ENCODE measurements at regions not wholly inside any gene's neighbourhood (a gene's known extent, or its start where the extent isn't known, plus 50 kb on each side); places are given as distances from the start of the nearest gene placed in this dataset.

GRCh38 chr15:25618161-25618560 is 179.3 kb upstream of the UBE3A start:
- Histone ChIP-seq H3K4me1 (ENCODE audit: insufficient read depth, low read length) (no peaks in the 10 kb centered on the region), H3K4me2 (ENCODE audit: insufficient read depth, insufficient read length, low read length) (no peak overlapping the region), H3K27ac (ENCODE audit: insufficient read length, low read depth, low read length) (no peak overlapping the region), H3K9me3 (ENCODE audit: control insufficient read depth, low read depth, low read length) (no peaks in the 10 kb centered on the region), H2AFZ (ENCODE audit: low read length) (no peak overlapping the region), H3K9ac (ENCODE audit: extremely low read depth, insufficient read length, low read length) (no peak overlapping the region), H3K79me1 (ENCODE audit: insufficient read depth, low read depth, low read length, poor library complexity, severe bottlenecking) (no peaks in the 10 kb centered on the region), H3K23me2 (ENCODE audit: insufficient read length, low read depth, low read length, poor library complexity, severe bottlenecking) (no peaks in the 10 kb centered on the region), H3K14ac (ENCODE audit: insufficient read depth, low read length) (no peak overlapping the region), H3K18ac (ENCODE audit: insufficient read length, low read depth, low read length) (no peak overlapping the region), H4K20me1 (ENCODE audit: control insufficient read depth, insufficient read depth, insufficient read length) (no peaks in the 10 kb centered on the region), H3K27me3 (ENCODE audit: insufficient read depth, low read length) (no peaks in the 10 kb centered on the region), H2BK120ac (ENCODE audit: low read depth, low read length, poor library complexity, severe bottlenecking) (no peak overlapping the region), H3T11ph (ENCODE audit: low read length) (no peak overlapping the region), H3K79me2 (ENCODE audit: insufficient read depth, low read length) (no peaks in the 10 kb centered on the region), H3K23ac (ENCODE audit: insufficient read length, low read depth, low read length) (no peak overlapping the region), H4K8ac (replicated peaks; ENCODE audit: insufficient read length, low read depth, low read length) (no peak overlapping the region), H3K4ac (ENCODE audit: low read depth, low read length) (no peak overlapping the region), H2BK12ac (ENCODE audit: insufficient read length, low read depth, low read length) (no peak overlapping the region), H4K91ac (ENCODE audit: insufficient read length, low read depth, low read length) (no peak overlapping the region), H2BK5ac (ENCODE audit: insufficient read length, low read length) (no peak overlapping the region), H4K5ac (ENCODE audit: insufficient read length, low read depth, low read length) (no peak overlapping the region), H2BK15ac (ENCODE audit: low read depth, low read length) (no peak overlapping the region), H3K56ac (ENCODE audit: insufficient read length, low read depth, low read length) (no peak overlapping the region), H2AK5ac (ENCODE audit: insufficient read length, low read length) (no peak overlapping the region), H2BK20ac (ENCODE audit: low read depth, low read length, poor library complexity, severe bottlenecking) (no peak overlapping the region)
- no peak overlapping the region for H3K4me3 Mint-ChIP-seq
- H3K9me3 Mint-ChIP-seq = no peaks in the 10 kb centered on the region; a peak in 1 of 5 replicates
- TF ChIP-seq CTCF (conservative IDR thresholded peaks at IDR 0.05) = no peak
- DNase-seq = no peak
- H3K27me3 Mint-ChIP-seq (ENCODE audit: low read depth) = peaks cover 51% of the 10 kb centered on the region
- H3K27ac Mint-ChIP-seq = no peak overlapping the region
- no CpG with 5 or more reads among the region's 7 CpGs for WGBS (ENCODE audit: extremely low coverage, insufficient read length, low lambda C conversion rate)
- no peaks in the 10 kb centered on the region; a peak in 1 of 7 replicates for H3K36me3 Mint-ChIP-seq (ENCODE audit: insufficient read depth in 1 of 3, low read depth in 3 of 3)
- no peaks in the 10 kb centered on the region for H3K4me1 Mint-ChIP-seq
